CD4-positive, alpha-beta T cell (primary cell): ENCODE measurements at regions not wholly inside any gene's neighbourhood (a gene's known extent, or its start where the extent isn't known, plus 50 kb on each side); places are given as distances from the start of the nearest gene placed in this dataset.

Experiments
- ATAC-seq: fragments of 200-7000 bp; cut with Tn5 transposase; one replicate; pipeline ENCODE4 v1.10.0; 2022; ENCODE audit warnings: mild to moderate bottlenecking; ENCODE audit not compliant: poor library complexity
- CTCF ChIA-PET: fragments of 350-600 bp; sonication (Branson Sonifier 250); formaldehyde crosslinking; loops from one replicate; lab custom pipeline; 2021; ENCODE audit warnings: antibody characterized with exemption, inconsistent platforms; lab: Charles Lee
- POLR2A ChIA-PET: fragments of 350-600 bp; sonication (Branson Sonifier 250); formaldehyde crosslinking; loops from one replicate; lab custom pipeline; 2021; ENCODE audit warnings: antibody characterized with exemption, inconsistent platforms; lab: Charles Lee
- DNase-seq, 14 experiments: peaks; one replicate each; pipeline ENCODE4 v3.0.0-alpha.2; 2013 to 2020; ENCODE audit warnings: mixed read lengths in 2 of 14
- H3K27ac ChIP-seq, 2 donors: one replicate each; pipeline versions ENCODE4 v1.5.1 to v1.7.0; 2013; ENCODE audit warnings: low read length in 2 of 2, low read depth in 1 of 2, mild to moderate bottlenecking in 1 of 2
- H3K27me3 ChIP-seq, 2 experiments: 1 replicate in 1 of 2; 2 replicates in 1 of 2; pipeline versions ENCODE4 v1.6.1 to v1.7.0; 2013; ENCODE audit warnings: low read length in 2 of 2, control low read depth in 1 of 2, mild to moderate bottlenecking in 1 of 2, moderate library complexity in 1 of 2; ENCODE audit not compliant: insufficient read depth in 2 of 2, control insufficient read depth in 1 of 2
- H3K36me3 ChIP-seq: one replicate; pipeline ENCODE4 v1.6.1; 2013; ENCODE audit warnings: low read length, control low read depth; ENCODE audit not compliant: insufficient read depth
- H3K4me1 ChIP-seq: one replicate; pipeline ENCODE4 v1.6.1; 2013; ENCODE audit warnings: low read length, control low read depth; ENCODE audit not compliant: insufficient read depth
- H3K4me3 ChIP-seq: one replicate; pipeline ENCODE4 v1.5.1; 2013; ENCODE audit warnings: mild to moderate bottlenecking, low read length, moderate library complexity
- H3K9me3 ChIP-seq, 2 experiments: 1 replicate in 1 of 2; 2 replicates in 1 of 2; pipeline versions ENCODE4 v1.6.1 to v1.7.0; 2013; ENCODE audit warnings: low read length in 2 of 2, mild to moderate bottlenecking in 2 of 2, control low read depth in 1 of 2, moderate library complexity in 1 of 2; ENCODE audit not compliant: control insufficient read depth in 1 of 2, insufficient read depth in 1 of 2
- H3K27ac Mint-ChIP-seq: one replicate; pipeline ENCODE4 v1.8.0; 2020; ENCODE audit warnings: mixed read lengths
- H3K27me3 Mint-ChIP-seq: one replicate; pipeline ENCODE4 v1.8.0; 2021; ENCODE audit warnings: mixed read lengths
- H3K36me3 Mint-ChIP-seq: one replicate; pipeline ENCODE4 v1.8.0; 2021; ENCODE audit warnings: low read depth, mixed read lengths
- H3K4me1 Mint-ChIP-seq: one replicate; pipeline ENCODE4 v1.8.0; 2021; ENCODE audit warnings: low read depth, mixed read lengths
- H3K4me3 Mint-ChIP-seq: one replicate; pipeline ENCODE4 v1.8.0; 2020; ENCODE audit warnings: mild to moderate bottlenecking, mixed read lengths
- H3K9me3 Mint-ChIP-seq: one replicate; pipeline ENCODE4 v1.8.0; 2020; ENCODE audit warnings: mixed read lengths
- CTCF ChIP-seq: fragments of 200-600 bp; IDR thresholded peaks from one replicate; pipeline ENCODE4 v1.8.0; 2022; ENCODE audit warnings: antibody characterized with exemption, mild to moderate bottlenecking
- intact Hi-C, 2 experiments: fragments of 100-400 bp; cut with DNase I in 1 of 2; cut with micrococcal nuclease in 1 of 2; formaldehyde crosslinking; loops; one replicate each; pipeline versions ENCODE4 v1.15.1 to v1.9.0; 2023 to 2025; cut with DNase I, micrococcal nuclease

DNA sequence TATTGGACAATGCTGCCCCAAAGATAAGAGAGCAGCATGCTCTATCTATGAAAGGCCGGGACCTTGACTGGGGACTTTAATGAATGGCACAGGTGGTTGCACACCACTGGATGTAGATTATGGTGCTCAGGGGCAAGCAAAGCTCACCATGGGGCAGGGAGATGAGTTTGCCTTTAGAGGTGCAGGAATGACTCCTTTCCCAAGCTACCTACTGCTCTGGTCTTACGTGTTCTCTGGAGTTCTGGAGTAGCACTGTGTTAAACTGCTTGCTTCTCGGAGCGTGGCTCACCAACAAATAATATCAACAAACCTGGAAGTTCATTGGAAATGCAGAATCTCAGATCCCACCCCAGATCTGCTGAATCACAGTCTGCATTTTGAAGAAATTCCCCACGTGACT lies 445.3 kb downstream of the RPS24 start:
- ATAC-seq (no peak), DNase-seq (no peak)
- no peaks in the 10 kb centered on the region for H3K9me3 ChIP-seq
- POLR2A ChIA-PET, result no interaction called here
- peaks cover 11% of the 10 kb centered on the region for H3K27me3 Mint-ChIP-seq
- no peak overlapping the region for H3K27ac Mint-ChIP-seq
- H3K4me3 ChIP-seq, result no peak overlapping the region
- H3K36me3 Mint-ChIP-seq, result no peaks in the 10 kb centered on the region
- no peaks in the 10 kb centered on the region for H3K4me1 Mint-ChIP-seq
- H3K27me3 ChIP-seq, result peaks cover 0 to 4% of the 10 kb centered on the region in 2 experiments
- H3K4me3 Mint-ChIP-seq, result no peak overlapping the region
- CTCF ChIA-PET, result no interaction called here
- no peak for TF ChIP-seq CTCF
- H3K36me3 ChIP-seq, result no peaks in the 10 kb centered on the region
- no peaks in the 10 kb centered on the region for H3K4me1 ChIP-seq
- no peak overlapping the region for H3K27ac ChIP-seq
- H3K9me3 Mint-ChIP-seq, result no peaks in the 10 kb centered on the region
- intact Hi-C loops, result no loop called here

DNA sequence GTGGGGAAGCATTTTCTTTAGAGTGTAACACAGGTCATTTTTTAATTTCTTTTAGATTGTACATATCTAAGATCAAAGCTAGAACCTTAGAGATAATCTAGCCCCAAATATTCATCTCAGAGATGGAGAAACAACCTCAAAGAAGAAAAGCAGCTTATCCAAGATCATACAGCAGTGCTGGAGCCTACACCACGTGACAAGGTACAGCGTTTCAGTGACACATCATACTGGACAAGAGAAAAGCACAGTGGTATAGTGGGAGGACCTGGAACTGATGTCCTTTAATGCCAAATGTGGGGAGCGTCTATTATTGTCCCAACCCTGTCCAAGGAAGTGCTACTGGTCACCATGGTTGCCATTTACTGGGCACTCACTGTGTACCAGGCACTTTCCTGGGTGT lies 445.8 kb downstream of the RPS24 start:
- Histone ChIP-seq H3K4me1 (no peaks in the 10 kb centered on the region), H3K4me3 (no peak overlapping the region), H3K27me3 (peaks cover 0 to 4% of the 10 kb centered on the region in 2 experiments), H3K27ac (no peak overlapping the region), H3K9me3 (no peaks in the 10 kb centered on the region), H3K36me3 (no peaks in the 10 kb centered on the region)
- ATAC-seq (no peak), DNase-seq (no peak)
- Mint-ChIP-seq H3K9me3 (no peaks in the 10 kb centered on the region), H3K27ac (no peak overlapping the region), H3K4me1 (no peaks in the 10 kb centered on the region), H3K27me3 (peaks cover 14% of the 10 kb centered on the region), H3K36me3 (no peaks in the 10 kb centered on the region), H3K4me3 (no peak overlapping the region)
- ChIA-PET CTCF (no interaction called here), POLR2A (no interaction called here)
- intact Hi-C loops, result no loop called here
- TF ChIP-seq CTCF, result no peak

GRCh38 chr10:78481842-78482241 lies 448.2 kb downstream of the RPS24 start:
- CTCF ChIA-PET, result no interaction called here

More at GRCh38 chr10:78481842-78482241, 448.2 kb downstream of the RPS24 start:
- no peaks in the 10 kb centered on the region for H3K4me1 Mint-ChIP-seq
- Histone ChIP-seq H3K4me3 (no peak overlapping the region), H3K27me3 (peaks cover 0 to 4% of the 10 kb centered on the region in 2 experiments), H3K36me3 (no peaks in the 10 kb centered on the region), H3K4me1 (no peaks in the 10 kb centered on the region), H3K9me3 (no peaks in the 10 kb centered on the region), H3K27ac (no peak overlapping the region)
- no peaks in the 10 kb centered on the region for H3K36me3 Mint-ChIP-seq
- no peak for DNase-seq
- no peak overlapping the region for H3K4me3 Mint-ChIP-seq
- peaks cover 19% of the 10 kb centered on the region for H3K27me3 Mint-ChIP-seq
- no peak overlapping the region for H3K27ac Mint-ChIP-seq
- intact Hi-C loops, result no loop called here
- TF ChIP-seq CTCF, result no peak
- no peak for ATAC-seq
- no peaks in the 10 kb centered on the region for H3K9me3 Mint-ChIP-seq
- POLR2A ChIA-PET, result no interaction called here
